ENCODE measurements at regions not wholly inside any gene's neighbourhood (a gene's known extent, or its start where the extent isn't known, plus 50 kb on each side); places are given as distances from the start of the nearest gene placed in this dataset.
"Not testable (repeated sequence)": the region's sequence is repeated elsewhere in the genome, so short reads cannot be mapped to it uniquely, and the experiment has no call there.

DNA sequence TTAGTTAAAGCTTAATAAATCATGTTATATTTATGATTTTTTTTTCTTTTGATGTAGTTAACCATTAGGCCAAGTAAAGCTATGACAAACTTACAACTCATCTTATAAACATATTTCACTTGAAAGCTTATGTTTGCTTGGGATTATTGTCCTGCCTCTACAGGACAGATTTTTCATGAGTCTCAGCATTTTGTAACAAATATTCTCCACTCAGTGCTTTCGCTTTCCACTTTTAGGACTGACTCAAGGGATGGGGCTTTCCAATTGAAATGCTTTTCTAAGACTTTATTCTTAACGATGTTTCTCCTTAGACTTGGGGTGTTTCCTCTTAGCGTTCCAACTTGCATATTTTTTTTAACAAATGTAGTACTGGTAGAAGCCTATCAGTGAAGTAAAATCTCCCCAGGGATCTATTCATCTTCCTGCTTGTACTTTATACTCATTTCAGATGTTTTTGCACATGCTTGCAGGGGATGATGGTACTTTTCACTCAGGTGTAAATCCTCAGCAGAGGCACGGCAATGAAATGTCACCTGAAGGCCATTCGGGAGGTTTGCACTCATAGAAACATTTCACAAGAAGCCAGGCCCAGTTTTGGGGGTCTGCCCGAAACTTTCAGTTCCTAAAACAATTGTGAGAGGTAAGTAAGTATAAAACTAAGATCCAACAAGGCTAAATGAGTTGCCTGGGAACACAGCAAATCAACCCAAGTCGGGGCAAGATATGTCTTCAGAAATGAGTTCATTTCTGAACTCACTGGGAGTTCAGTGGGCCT is 298.1 kb upstream of the FOXQ1 start:
- no peak overlapping the region for H3K27ac Mint-ChIP-seq
- H3K27me3 Mint-ChIP-seq, result peaks cover 3% of the 10 kb centered on the region
- H3K4me3 Mint-ChIP-seq, result no peak overlapping the region
- no peaks in the 10 kb centered on the region for H3K4me1 Mint-ChIP-seq (ENCODE audit: low read depth)
- H3K9me3 Mint-ChIP-seq (ENCODE audit: low read depth), result peaks cover 3% of the 10 kb centered on the region
- H3K36me3 Mint-ChIP-seq, result no peaks in the 10 kb centered on the region

DNA sequence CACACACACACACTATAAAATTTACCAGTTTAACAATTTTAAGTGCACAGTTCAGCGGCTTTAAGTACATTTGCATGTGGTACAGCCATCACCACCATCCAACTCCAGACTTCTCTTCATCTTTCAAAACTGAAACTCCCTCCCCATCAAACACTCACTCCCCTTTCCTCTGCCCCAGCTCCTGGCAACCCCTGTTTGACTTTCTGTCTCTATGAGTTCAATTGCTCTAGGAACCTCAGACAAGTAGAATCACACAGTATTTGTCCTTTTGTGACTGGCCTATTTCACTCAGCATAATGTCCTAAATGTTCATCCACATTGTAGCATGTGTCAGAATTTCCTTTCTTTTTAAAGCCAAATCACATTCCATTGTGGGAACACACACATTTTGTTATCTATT is 302.8 kb upstream of the FOXQ1 start:
- Mint-ChIP-seq H3K27ac (no peak overlapping the region), H3K36me3 (no peaks in the 10 kb centered on the region), H3K4me1 (ENCODE audit: low read depth) (no peaks in the 10 kb centered on the region), H3K27me3 (peaks cover 9% of the 10 kb centered on the region), H3K4me3 (no peak overlapping the region), H3K9me3 (ENCODE audit: low read depth) (peaks cover 3% of the 10 kb centered on the region)

DNA sequence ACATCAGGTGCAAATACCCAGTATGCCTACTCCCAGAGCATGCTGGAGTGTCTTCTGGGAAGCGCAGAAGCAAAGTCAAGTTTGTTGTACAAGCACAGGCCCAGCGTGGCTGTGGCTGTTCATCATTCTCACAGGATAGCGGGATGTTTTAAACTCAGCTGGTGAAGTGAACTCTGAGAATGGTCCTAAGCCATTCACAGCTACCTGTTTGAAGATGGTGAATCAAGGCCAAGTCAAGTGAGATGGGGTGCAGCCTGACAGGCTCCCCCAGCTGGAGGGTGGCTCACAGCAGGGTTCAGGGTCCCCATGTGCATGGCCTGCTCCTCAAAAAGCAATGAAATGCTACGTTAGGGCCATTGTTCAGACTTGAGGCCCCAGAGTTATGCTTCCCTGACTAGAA is 304.7 kb upstream of the FOXQ1 start:
- Mint-ChIP-seq H3K4me1 (ENCODE audit: low read depth) (no peaks in the 10 kb centered on the region), H3K36me3 (no peaks in the 10 kb centered on the region), H3K4me3 (no peak overlapping the region), H3K27me3 (peaks cover 6% of the 10 kb centered on the region), H3K9me3 (ENCODE audit: low read depth) (no peaks in the 10 kb centered on the region), H3K27ac (no peak overlapping the region)

DNA sequence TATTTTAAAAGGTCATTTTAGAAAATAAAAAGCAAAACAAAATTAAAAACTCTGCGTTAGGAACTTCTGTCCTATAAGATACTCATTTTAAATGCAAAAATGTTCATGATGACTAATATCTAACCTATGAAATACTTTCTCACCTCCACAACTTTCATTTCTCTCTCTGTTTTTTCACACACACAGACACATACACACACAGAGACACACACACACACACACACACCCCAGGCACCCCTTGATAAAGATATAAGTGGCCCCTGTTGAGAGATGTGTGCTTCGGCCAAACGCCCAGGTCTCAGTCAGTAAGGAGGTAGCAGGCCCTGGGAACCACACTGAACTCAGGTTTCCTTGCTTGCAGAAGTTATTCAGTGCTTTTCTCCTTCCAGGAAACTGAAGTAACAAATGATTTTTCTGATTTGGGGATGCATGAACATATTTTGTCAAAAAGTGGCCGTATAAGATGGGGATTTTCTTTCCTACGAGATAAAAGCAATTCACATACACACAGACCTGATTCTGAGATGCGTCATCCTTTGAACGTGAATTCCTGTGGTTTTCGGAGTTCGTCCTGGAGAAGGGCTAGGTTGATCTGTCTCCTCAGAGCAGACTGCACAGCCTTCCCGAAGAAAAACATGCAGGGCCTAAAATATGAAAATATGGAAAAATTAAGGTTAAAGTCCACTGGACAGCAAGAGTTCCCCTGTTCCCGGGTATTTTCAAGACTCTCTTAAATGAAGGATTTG is 306.8 kb upstream of the FOXQ1 start:
- Mint-ChIP-seq H3K4me1 (ENCODE audit: low read depth) (no peaks in the 10 kb centered on the region), H3K27ac (no peak overlapping the region)

DNA sequence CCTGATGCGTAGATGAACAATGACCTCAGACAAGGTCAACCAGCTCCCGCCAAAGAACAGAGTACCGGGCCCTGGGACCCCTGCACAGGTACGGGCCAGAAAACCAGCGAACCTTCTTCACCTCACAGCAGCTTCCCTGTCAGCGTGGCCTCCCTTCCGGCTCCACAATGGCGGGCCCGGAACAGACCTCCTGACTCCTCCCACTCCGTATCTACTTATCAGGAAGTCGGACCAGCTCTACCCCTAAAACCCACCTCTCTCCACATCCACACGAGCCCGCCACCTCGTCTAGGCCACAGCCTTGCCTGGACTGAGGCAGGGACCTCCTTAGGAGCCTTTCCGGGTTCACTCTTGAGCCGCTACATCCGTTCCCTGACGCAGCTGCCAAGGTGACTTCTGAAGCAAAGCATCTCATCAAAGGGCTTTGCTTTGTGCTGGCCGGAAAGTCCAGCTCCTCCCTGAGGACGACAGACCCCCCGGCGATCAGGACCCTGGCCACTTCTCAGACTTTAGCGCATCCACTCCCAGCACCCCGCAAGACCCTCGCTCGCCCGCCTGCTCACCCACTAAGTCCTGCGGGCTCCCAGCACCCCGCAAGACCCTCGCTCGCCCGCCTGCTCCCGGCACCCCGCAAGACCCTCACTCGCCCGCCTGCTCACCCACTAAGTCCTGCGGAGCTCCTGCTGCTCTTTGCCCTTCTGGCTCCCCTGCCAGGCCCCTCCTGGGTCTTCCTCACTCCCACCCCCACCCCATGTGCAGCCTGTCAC is 308.3 kb upstream of the FOXQ1 start:
- Mint-ChIP-seq H3K9me3 (ENCODE audit: low read depth) (no peaks in the 10 kb centered on the region), H3K4me3 (no peak overlapping the region), H3K27ac (no peak overlapping the region), H3K4me1 (ENCODE audit: low read depth) (no peaks in the 10 kb centered on the region), H3K36me3 (no peaks in the 10 kb centered on the region), H3K27me3 (peaks cover 8% of the 10 kb centered on the region)

More for the DNA sequence above, 306.8 kb upstream of the FOXQ1 start:
- Mint-ChIP-seq H3K27me3 (peaks cover 8% of the 10 kb centered on the region), H3K36me3 (no peaks in the 10 kb centered on the region), H3K4me3 (no peak overlapping the region), H3K9me3 (ENCODE audit: low read depth) (no peaks in the 10 kb centered on the region)

DNA sequence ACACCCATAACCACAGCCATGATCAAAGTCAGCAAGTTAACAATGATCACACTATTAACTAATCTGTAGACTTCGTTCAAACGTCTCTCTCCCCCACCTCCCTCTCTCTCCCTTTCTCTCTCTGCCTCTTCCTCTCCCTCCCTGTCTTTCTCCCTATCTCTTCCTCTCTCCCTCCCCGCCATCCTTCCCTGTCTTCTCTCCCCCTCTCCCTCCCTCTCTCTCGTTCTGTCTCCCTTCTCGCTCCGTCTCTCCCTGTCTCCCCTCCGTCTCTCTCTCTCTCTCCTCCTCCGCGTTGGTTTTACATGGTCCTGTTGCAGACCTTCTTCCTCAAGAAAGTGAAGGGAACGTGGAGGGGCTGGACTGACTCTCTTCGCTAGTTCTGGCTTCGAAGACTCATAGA is 308.9 kb upstream of the FOXQ1 start:
- H3K27me3 Mint-ChIP-seq, result peaks cover 12% of the 10 kb centered on the region
- H3K4me3 Mint-ChIP-seq, result no peak overlapping the region
- no peak overlapping the region for H3K27ac Mint-ChIP-seq
- no peaks in the 10 kb centered on the region for H3K9me3 Mint-ChIP-seq (ENCODE audit: low read depth)
- no peaks in the 10 kb centered on the region for H3K4me1 Mint-ChIP-seq (ENCODE audit: low read depth)
- H3K36me3 Mint-ChIP-seq, result no peaks in the 10 kb centered on the region

DNA sequence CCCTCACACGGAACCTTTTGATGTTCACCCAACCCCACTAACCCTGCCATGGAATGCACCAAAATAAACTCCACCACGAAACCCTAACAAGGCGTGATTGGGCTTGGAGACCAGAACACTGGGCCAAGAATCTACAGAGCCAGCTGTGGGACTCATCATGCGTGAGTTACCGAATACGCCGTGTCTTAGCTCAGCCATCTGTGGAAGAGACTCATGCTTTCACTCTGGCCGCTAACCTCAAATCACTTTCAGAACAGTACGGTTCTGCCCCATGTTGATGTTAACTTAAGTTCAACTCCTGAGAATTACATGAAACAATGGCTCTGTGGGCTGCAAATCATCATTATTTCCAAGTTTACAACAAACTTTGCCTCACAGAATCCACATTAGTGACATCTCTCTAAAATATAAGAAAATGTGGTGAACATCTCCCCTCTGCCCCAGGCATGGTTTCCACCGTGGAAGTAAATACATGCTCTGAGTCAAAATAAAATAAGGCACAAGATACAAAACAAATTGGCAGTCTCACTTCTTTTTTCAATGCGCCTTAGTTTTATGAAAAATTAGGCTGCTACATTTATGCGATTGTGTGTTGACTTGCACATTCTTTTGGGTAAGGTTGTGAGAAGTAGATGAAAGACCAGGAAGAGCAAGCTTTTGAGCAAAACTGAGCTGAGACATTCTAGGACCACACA is 308.9 kb upstream of the EXOC2 start:
- no peak overlapping the region for H3K27ac Mint-ChIP-seq
- no peaks in the 10 kb centered on the region for H3K36me3 Mint-ChIP-seq
- no peaks in the 10 kb centered on the region for H3K9me3 Mint-ChIP-seq (ENCODE audit: low read depth)
- no peak overlapping the region for H3K4me3 Mint-ChIP-seq
- peaks cover 11% of the 10 kb centered on the region for H3K27me3 Mint-ChIP-seq
- no peaks in the 10 kb centered on the region for H3K4me1 Mint-ChIP-seq (ENCODE audit: low read depth)

DNA sequence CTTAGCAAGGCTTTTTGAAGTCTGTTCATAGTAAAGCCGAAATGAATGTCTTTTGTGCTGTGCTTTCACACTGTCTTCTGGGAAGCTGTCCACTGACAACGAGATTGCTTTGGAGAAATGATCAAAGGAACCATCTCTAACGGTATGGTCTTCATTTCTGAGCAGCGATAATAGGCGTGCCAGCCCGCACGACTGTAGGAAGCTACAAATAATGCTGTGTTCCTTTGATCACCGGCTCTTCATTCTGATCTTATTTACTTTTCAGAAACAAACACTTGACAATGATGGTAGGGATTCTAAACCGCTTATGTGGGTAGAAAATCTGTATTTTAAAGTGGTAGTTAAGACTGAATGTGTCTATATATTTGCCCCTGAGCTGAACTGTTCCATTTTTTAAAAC is 306.6 kb upstream of the EXOC2 start:
- Mint-ChIP-seq H3K27me3 (peaks cover 10% of the 10 kb centered on the region), H3K27ac (no peak overlapping the region), H3K36me3 (no peaks in the 10 kb centered on the region), H3K4me3 (no peak overlapping the region), H3K4me1 (ENCODE audit: low read depth) (no peaks in the 10 kb centered on the region), H3K9me3 (ENCODE audit: low read depth) (no peaks in the 10 kb centered on the region)

DNA sequence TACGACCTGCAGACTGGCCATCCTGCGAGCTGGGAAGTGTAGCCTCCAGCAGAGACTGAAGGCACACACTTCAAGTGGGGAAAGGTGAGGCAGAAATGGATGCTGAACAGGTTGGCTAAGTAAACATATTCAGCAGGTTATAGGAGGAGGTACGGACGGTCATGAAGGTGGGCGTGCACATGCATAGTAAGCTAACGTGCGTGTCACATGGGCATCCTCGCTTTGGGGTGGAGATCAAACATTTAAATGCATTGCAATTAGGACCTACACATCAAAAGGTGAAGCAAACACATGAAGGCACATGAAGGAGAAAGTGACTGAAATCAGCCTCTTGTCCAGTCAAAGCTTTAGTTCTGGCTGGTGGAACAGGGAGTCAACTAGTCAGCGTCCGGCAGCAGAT is 305.6 kb upstream of the EXOC2 start:
- Mint-ChIP-seq H3K4me3 (no peak overlapping the region), H3K9me3 (ENCODE audit: low read depth) (no peaks in the 10 kb centered on the region), H3K27me3 (peaks cover 15% of the 10 kb centered on the region), H3K27ac (no peak overlapping the region), H3K4me1 (ENCODE audit: low read depth) (no peaks in the 10 kb centered on the region), H3K36me3 (no peaks in the 10 kb centered on the region)

DNA sequence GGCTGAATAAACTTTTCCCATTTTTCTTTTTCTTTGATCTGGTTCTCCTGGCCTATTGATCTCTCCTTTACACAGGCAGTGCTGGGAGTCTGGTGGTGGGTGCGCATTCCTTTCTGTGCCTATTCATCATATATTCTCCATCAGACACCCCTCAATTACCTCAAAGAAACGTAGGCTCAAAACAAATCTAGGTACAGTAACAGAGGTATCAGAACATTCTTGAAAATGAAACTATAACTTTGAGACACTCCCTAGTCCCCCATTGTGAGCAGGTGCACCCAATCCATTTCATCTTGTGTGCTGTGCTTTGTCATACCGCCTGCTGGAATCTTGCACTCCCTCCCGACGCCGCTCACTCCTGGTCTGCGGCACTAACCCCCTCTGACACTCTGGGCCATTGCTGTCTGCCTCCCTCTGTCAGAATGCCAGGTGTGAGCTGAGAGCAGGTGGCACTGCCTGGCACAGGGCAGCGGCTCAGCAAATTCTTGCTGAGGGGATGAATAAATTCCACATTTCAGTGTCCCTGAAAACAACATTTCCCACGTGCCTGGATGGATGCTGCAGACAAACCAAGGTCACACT is 303.4 kb upstream of the EXOC2 start:
- no peak overlapping the region for H3K27ac Mint-ChIP-seq
- H3K4me3 Mint-ChIP-seq, result no peak overlapping the region
- no peaks in the 10 kb centered on the region for H3K4me1 Mint-ChIP-seq (ENCODE audit: low read depth)
- H3K9me3 Mint-ChIP-seq (ENCODE audit: low read depth), result no peaks in the 10 kb centered on the region
- peaks cover 20% of the 10 kb centered on the region for H3K27me3 Mint-ChIP-seq
- H3K36me3 Mint-ChIP-seq, result no peaks in the 10 kb centered on the region

DNA sequence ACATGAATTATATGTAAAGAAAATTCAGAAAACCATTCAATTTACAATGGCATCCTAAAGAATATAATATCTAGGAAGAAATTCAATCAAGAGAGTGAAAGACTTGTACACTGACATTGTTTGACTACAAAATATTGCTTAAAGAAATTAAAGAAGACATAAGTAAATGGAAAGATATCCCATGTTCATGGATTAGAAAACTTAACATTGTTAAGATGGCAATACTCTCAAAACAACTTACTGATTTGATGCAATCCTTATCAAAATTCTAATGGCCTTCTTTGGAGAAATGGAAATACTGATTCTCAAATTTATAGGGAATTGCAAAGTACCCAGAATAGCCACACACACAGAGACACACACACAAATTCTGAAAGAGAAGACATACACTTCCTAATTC is 298.3 kb upstream of the EXOC2 start:
- no peak overlapping the region for H3K27ac Mint-ChIP-seq
- peaks cover 29% of the 10 kb centered on the region for H3K27me3 Mint-ChIP-seq
- H3K4me3 Mint-ChIP-seq, result no peak overlapping the region
- H3K9me3 Mint-ChIP-seq (ENCODE audit: low read depth), result no peaks in the 10 kb centered on the region
- no peaks in the 10 kb centered on the region for H3K4me1 Mint-ChIP-seq (ENCODE audit: low read depth)
- H3K36me3 Mint-ChIP-seq, result peaks cover 2% of the 10 kb centered on the region

DNA sequence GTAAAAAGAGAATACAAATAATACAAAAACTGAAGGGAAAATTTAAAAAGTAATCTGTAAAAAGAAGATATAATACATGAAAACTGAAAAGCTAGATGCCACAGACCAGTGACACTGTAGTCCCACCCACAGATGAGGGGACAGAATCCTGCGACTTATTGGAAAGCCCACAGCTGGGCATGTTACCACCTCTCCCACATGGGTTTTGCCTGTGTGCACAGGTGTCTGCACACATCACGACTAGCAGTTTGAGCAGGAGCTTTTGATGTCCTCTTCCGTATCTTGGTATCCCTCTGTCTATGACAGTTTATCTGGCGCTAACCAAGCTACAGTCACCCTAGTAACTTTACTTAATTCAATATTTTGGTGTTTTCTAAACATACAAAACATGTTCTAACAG is 291.1 kb upstream of the EXOC2 start:
- Mint-ChIP-seq H3K36me3 (peaks cover 2% of the 10 kb centered on the region), H3K27me3 (peaks cover 14% of the 10 kb centered on the region), H3K27ac (no peak overlapping the region), H3K4me1 (ENCODE audit: low read depth) (no peaks in the 10 kb centered on the region), H3K9me3 (ENCODE audit: low read depth) (peaks cover 6% of the 10 kb centered on the region), H3K4me3 (no peak overlapping the region)

DNA sequence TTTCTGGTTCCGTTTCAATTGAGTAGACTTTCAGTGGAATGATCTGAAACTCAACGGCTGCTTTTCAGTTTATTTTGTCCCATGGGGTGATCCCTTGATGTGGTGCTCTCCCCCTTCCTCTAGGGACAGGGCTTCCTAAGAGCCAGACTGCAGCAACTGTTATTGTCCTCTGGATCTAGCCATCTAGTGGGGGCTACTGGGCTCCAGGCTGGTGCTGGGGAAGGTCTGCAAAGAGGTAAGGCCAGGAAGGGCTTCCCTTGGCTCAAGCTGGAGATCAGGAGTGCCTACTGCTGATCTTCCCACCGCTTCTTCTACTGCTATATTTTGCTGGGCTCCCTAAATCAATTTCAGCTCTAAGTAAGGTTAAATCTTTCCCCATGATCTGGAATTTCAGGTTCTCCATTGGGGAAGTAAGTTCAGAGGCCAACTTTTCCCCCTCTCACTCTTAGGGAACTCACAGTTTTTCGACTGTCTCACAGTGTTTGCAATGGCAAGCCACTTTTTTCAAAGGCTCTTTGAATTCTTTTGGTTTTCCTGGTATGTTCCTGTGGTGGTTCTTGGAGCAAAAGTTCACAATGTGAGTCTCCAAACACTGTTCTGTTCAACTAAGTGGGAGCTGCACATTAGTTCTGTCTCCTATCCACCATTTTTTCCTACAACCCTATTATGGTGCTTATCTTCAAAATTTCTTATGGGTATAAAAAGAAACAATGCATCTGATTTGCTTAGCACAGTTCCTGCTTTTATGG is 286.2 kb upstream of the EXOC2 start:
- H3K4me1 Mint-ChIP-seq (ENCODE audit: low read depth), result no peaks in the 10 kb centered on the region
- no peaks in the 10 kb centered on the region for H3K36me3 Mint-ChIP-seq
- H3K27ac Mint-ChIP-seq, result no peak overlapping the region
- H3K4me3 Mint-ChIP-seq, result no peak overlapping the region
- peaks cover 11% of the 10 kb centered on the region for H3K27me3 Mint-ChIP-seq
- peaks cover 27% of the 10 kb centered on the region for H3K9me3 Mint-ChIP-seq (ENCODE audit: low read depth)

DNA sequence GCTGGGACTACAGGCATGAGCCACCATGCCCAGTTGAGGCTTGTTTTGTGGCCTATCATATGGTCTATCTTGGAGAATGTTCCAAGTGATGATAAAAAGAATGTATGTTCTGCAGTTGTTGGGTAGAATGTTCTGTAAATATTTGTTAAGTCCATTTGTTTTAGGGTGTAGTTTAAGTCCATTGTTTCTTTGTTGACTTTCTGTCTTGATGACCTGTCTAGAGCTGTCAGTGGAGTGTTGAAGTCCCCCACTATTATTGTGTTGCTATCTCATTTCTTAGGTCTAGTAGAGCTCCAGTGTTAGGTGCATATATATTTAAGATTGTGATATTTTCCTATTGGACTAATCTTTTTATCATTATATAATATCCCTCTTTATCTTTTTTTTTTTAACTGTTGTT is 284.3 kb upstream of the EXOC2 start:
- H3K27ac Mint-ChIP-seq; H3K27me3 Mint-ChIP-seq; H3K4me3 Mint-ChIP-seq; H3K36me3 Mint-ChIP-seq; H3K4me1 Mint-ChIP-seq (ENCODE audit: low read depth): not testable (repeated sequence)
- H3K9me3 Mint-ChIP-seq (ENCODE audit: low read depth), result peaks cover 27% of the 10 kb centered on the region
